IMR-90 (cell line): ENCODE measurements at regions not wholly inside any gene's neighbourhood (a gene's known extent, or its start where the extent isn't known, plus 50 kb on each side); places are given as distances from the start of the nearest gene placed in this dataset.

ENCODE experiments used
- CTCF ChIP-seq: conservative IDR thresholded peaks from 2 replicates; pipeline ENCODE4 v1.5.1; 2012; ENCODE audit warnings: mild to moderate bottlenecking, low read depth, low read length, improper control_type of control experiment
- POLR2A ChIP-seq: IDR thresholded peaks from 2 replicates; pipeline ENCODE4 v1.6.1; 2012; ENCODE audit warnings: mild to moderate bottlenecking, low read depth, low read length

GRCh38 chr3:22159004-22159695, 408.1 kb upstream of the ZNF385D start:
- no peak for TF ChIP-seq CTCF
- TF ChIP-seq POLR2A, result no peak
